ENCODE measurements at regions not wholly inside any gene's neighbourhood (a gene's known extent, or its start where the extent isn't known, plus 50 kb on each side); places are given as distances from the start of the nearest gene placed in this dataset.
"Not testable (repeated sequence)": the region's sequence is repeated elsewhere in the genome, so short reads cannot be mapped to it uniquely, and the experiment has no call there.

- no peak for DNase-seq (ENCODE audit: low read depth)
Measured at GRCh38 chr15:46956456-46956855, 760.8 kb upstream of the SEMA6D start.

GRCh38 chr15:46956881-46957280 is 760.4 kb upstream of the SEMA6D start:
- DNase-seq (ENCODE audit: low read depth) = no peak

- no peak for DNase-seq (ENCODE audit: low read depth)
Measured at GRCh38 chr15:46960581-46960980, 756.7 kb upstream of the SEMA6D start.

GRCh38 chr15:46961795-46962194 is 755.5 kb upstream of the SEMA6D start:
- DNase-seq (ENCODE audit: low read depth) = no peak

GRCh38 chr15:46988055-46988454 is 729.2 kb upstream of the SEMA6D start:
- DNase-seq (ENCODE audit: low read depth) = not testable (repeated sequence)

- DNase-seq (ENCODE audit: low read depth) = no peak
Measured at GRCh38 chr15:46996359-46996758, 720.9 kb upstream of the SEMA6D start.

GRCh38 chr15:46997501-46997900 is 719.8 kb upstream of the SEMA6D start:
- no peak for DNase-seq (ENCODE audit: low read depth)

- DNase-seq (ENCODE audit: low read depth) = no peak
Measured at GRCh38 chr15:47003568-47003967, 713.7 kb upstream of the SEMA6D start.

- no peak for DNase-seq (ENCODE audit: low read depth)
Measured at GRCh38 chr15:47013446-47013845, 703.9 kb upstream of the SEMA6D start.

- no peak for DNase-seq (ENCODE audit: low read depth)
Measured at GRCh38 chr15:47027322-47027946, 689.9 kb upstream of the SEMA6D start.

GRCh38 chr15:47035475-47036406 is 681.6 kb upstream of the SEMA6D start:
- no peak for DNase-seq (ENCODE audit: low read depth)

GRCh38 chr15:47037003-47037402 is 680.3 kb upstream of the SEMA6D start:
- no peak for DNase-seq (ENCODE audit: low read depth)

GRCh38 chr15:47039225-47039624 is 678.1 kb upstream of the SEMA6D start:
- DNase-seq (ENCODE audit: low read depth) = no peak

- DNase-seq (ENCODE audit: low read depth) = no peak
Measured at GRCh38 chr15:47041301-47041700, 676.0 kb upstream of the SEMA6D start.

- not testable (repeated sequence) for DNase-seq (ENCODE audit: low read depth)
Measured at GRCh38 chr15:47047981-47048380, 669.3 kb upstream of the SEMA6D start.

- DNase-seq (ENCODE audit: low read depth) = no peak
Measured at GRCh38 chr15:47066392-47066791, 650.9 kb upstream of the SEMA6D start.

- not testable (repeated sequence) for DNase-seq (ENCODE audit: low read depth)
Measured at GRCh38 chr15:47077846-47078245, 639.5 kb upstream of the SEMA6D start.

GRCh38 chr15:47095833-47096232 is 621.5 kb upstream of the SEMA6D start:
- DNase-seq (ENCODE audit: low read depth) = no peak

GRCh38 chr15:47098526-47098925 is 618.8 kb upstream of the SEMA6D start:
- not testable (repeated sequence) for DNase-seq (ENCODE audit: low read depth)

- DNase-seq (ENCODE audit: low read depth) = not testable (repeated sequence)
Measured at GRCh38 chr15:47099801-47100200, 617.5 kb upstream of the SEMA6D start.

GRCh38 chr15:47108800-47109199 is 608.5 kb upstream of the SEMA6D start:
- DNase-seq (ENCODE audit: low read depth) = not testable (repeated sequence)

GRCh38 chr15:47116698-47117097 is 600.6 kb upstream of the SEMA6D start:
- DNase-seq (ENCODE audit: low read depth) = no peak

GRCh38 chr15:47119349-47119748 is 598.0 kb upstream of the SEMA6D start:
- DNase-seq (ENCODE audit: low read depth) = no peak
